ENCODE measurements at regions not wholly inside any gene's neighbourhood (a gene's known extent, or its start where the extent isn't known, plus 50 kb on each side); places are given as distances from the start of the nearest gene placed in this dataset.

DNA sequence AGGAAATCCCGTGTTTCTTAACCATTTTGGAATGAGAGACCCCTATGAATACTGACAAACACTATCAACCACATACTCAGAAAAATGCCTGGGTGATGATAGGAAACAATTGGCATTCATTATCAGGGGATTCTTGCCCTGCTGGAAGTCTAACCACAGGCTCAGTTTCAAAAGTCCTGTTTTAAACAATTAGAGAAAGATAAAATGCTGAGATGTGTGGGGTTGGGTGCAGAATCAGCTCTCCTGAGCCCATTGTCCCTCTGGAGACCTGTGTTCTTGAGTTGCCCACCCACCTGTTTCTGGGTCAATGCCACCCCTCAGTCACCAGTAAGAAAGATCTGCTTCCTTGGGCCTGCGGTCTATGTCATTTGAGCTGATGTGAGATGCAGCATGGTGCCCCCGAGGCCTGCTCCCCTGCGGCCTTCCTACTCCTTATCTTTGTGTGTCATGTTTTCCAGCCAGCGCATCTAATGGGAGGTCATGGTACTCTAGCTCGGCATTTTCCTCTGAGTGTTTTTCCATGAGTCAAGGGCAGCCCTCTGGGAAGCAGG lies 130.3 kb upstream of the PLXNA2 start:
- no peak overlapping the region for H3K4me2 ChIP-seq (replicated peaks; ENCODE audit: extremely low read depth, low read length, poor library complexity, severe bottlenecking)
- no peaks in the 10 kb centered on the region for H4K20me1 ChIP-seq (ENCODE audit: insufficient read depth, low read length)
- no peaks in the 10 kb centered on the region for H3K79me2 ChIP-seq (ENCODE audit: insufficient read depth, low read length)
- no peaks in the 10 kb centered on the region for H3K9me3 ChIP-seq (replicated peaks in 1 of 2; ENCODE audit: control insufficient read depth in 1 of 2, insufficient read depth in 1 of 2, low read length in 2 of 2)
- no peak overlapping the region for H3K4me3 ChIP-seq (replicated peaks in 1 of 3; ENCODE audit: low read depth in 2 of 3, low read length in 3 of 3)
- H3K9ac ChIP-seq (ENCODE audit: insufficient read depth, low read length, poor library complexity, severe bottlenecking): no peak overlapping the region
- H3K27me3 Mint-ChIP-seq (ENCODE audit: low read depth in 3 of 3): no peaks in the 10 kb centered on the region
- H3K36me3 Mint-ChIP-seq: no peaks in the 10 kb centered on the region
- no peak overlapping the region for H3K27ac Mint-ChIP-seq
- no peak overlapping the region for H3K27ac ChIP-seq (ENCODE audit: low read depth in 1 of 2, low read length in 2 of 2)
- 95% methylated on average over 5 of the region's 6 CpGs for WGBS (ENCODE audit: insufficient coverage)
- intact Hi-C loops (cut with micrococcal nuclease): no loop called here
- H3K27me3 ChIP-seq (ENCODE audit: control insufficient read depth in 2 of 2, insufficient read depth in 2 of 2, low read length in 2 of 2): no peaks in the 10 kb centered on the region
- H3K9me3 Mint-ChIP-seq: peaks cover 0 to 2% (median 0%) of the 10 kb centered on the region in 7 donors
- H3K4me1 Mint-ChIP-seq: no peaks in the 10 kb centered on the region
- no peak overlapping the region for H3K4me3 Mint-ChIP-seq
- DNase-seq: no peak
- no peaks in the 10 kb centered on the region for H3K36me3 ChIP-seq (replicated peaks in 1 of 2; ENCODE audit: control insufficient read depth in 1 of 2, insufficient read depth in 2 of 2, low read length in 2 of 2)
- TF ChIP-seq, protein P1, sequence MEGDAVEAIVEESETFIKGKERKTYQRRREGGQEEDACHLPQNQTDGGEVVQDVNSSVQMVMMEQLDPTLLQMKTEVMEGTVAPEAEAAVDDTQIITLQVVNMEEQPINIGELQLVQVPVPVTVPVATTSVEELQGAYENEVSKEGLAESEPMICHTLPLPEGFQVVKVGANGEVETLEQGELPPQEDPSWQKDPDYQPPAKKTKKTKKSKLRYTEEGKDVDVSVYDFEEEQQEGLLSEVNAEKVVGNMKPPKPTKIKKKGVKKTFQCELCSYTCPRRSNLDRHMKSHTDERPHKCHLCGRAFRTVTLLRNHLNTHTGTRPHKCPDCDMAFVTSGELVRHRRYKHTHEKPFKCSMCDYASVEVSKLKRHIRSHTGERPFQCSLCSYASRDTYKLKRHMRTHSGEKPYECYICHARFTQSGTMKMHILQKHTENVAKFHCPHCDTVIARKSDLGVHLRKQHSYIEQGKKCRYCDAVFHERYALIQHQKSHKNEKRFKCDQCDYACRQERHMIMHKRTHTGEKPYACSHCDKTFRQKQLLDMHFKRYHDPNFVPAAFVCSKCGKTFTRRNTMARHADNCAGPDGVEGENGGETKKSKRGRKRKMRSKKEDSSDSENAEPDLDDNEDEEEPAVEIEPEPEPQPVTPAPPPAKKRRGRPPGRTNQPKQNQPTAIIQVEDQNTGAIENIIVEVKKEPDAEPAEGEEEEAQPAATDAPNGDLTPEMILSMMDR (IDR thresholded peaks at IDR 0.05): no peak
- H2AFZ ChIP-seq (ENCODE audit: insufficient read depth, low read depth, low read length, poor library complexity, severe bottlenecking): no peak overlapping the region
- no peaks in the 10 kb centered on the region for H3K4me1 ChIP-seq (ENCODE audit: control insufficient read depth in 1 of 2, insufficient read depth in 2 of 2, low read length in 2 of 2)

DNA sequence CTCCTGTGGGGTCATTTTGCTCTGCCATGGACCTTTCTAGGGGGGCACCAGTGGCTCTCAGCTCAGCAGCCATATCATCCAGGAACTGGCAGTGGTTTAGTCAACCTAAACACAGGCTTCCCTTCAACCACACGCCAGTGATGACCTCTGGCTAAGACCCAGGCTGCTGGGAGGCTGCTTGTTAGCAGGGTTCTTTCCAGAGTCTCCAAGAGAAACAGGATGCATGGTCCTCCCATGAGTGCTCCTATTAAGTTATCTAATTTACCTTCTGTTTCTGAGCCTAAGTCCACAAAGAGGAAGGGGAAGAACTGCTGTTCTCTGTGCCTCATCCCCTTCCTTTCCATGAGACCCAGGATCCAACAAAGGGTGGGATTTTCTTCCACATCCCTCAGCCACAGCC lies 137.3 kb upstream of the PLXNA2 start:
- Histone ChIP-seq H3K79me2 (ENCODE audit: insufficient read depth, low read length) (no peaks in the 10 kb centered on the region), H3K36me3 (replicated peaks in 1 of 2; ENCODE audit: control insufficient read depth in 1 of 2, insufficient read depth in 2 of 2, low read length in 2 of 2) (no peaks in the 10 kb centered on the region), H3K4me1 (ENCODE audit: control insufficient read depth in 1 of 2, insufficient read depth in 2 of 2, low read length in 2 of 2) (no peaks in the 10 kb centered on the region), H3K9me3 (replicated peaks in 1 of 2; ENCODE audit: control insufficient read depth in 1 of 2, insufficient read depth in 1 of 2, low read length in 2 of 2) (no peaks in the 10 kb centered on the region), H4K20me1 (ENCODE audit: insufficient read depth, low read length) (no peaks in the 10 kb centered on the region), H3K27ac (ENCODE audit: low read depth in 1 of 2, low read length in 2 of 2) (no peak overlapping the region), H3K4me2 (replicated peaks; ENCODE audit: extremely low read depth, low read length, poor library complexity, severe bottlenecking) (no peak overlapping the region), H3K27me3 (ENCODE audit: control insufficient read depth in 2 of 2, insufficient read depth in 2 of 2, low read length in 2 of 2) (no peaks in the 10 kb centered on the region), H3K4me3 (replicated peaks in 1 of 3; ENCODE audit: low read depth in 2 of 3, low read length in 3 of 3) (no peak overlapping the region), H2AFZ (ENCODE audit: insufficient read depth, low read depth, low read length, poor library complexity, severe bottlenecking) (no peak overlapping the region), H3K9ac (ENCODE audit: insufficient read depth, low read length, poor library complexity, severe bottlenecking) (no peak overlapping the region)
- no peaks in the 10 kb centered on the region for H3K36me3 Mint-ChIP-seq
- intact Hi-C loops (cut with micrococcal nuclease): no loop called here
- TF ChIP-seq, protein P1 (IDR thresholded peaks at IDR 0.05): no peak
- no peak overlapping the region for H3K27ac Mint-ChIP-seq
- no peak for DNase-seq
- no peak overlapping the region for H3K4me3 Mint-ChIP-seq
- no peaks in the 10 kb centered on the region for H3K27me3 Mint-ChIP-seq (ENCODE audit: low read depth in 3 of 3)
- H3K4me1 Mint-ChIP-seq: no peaks in the 10 kb centered on the region
- no CpG with 5 or more reads among the region's 1 CpG for WGBS (ENCODE audit: insufficient coverage)
- H3K9me3 Mint-ChIP-seq: peaks cover 0 to 4% (median 3%) of the 10 kb centered on the region in 7 donors
